GM12878 (cell line): ENCODE measurements at regions not wholly inside any gene's neighbourhood (a gene's known extent, or its start where the extent isn't known, plus 50 kb on each side); places are given as distances from the start of the nearest gene placed in this dataset.

Experiments used
- ATAC-seq: fragments of 200-7000 bp; cut with Tn5 transposase; 3 replicates; pipeline ENCODE4 v1.9.1; 2020; ENCODE audit warnings: mild to moderate bottlenecking, moderate library complexity
- BruUV-seq: library from RNA; stranded (reverse); fragments of 400-500 nt; replicated peaks from 2 replicates; lab custom pipeline; 2021; lab: Mats Ljungman, UMichigan
- CTCF ChIA-PET: fragments of 300-600 bp; sonication (Branson Sonifier 250); formaldehyde crosslinking; extraction: SDS; loops from one replicate; lab custom pipeline; 2021; ENCODE audit warnings: inconsistent platforms; lab: Yijun Ruan, JAX
- POLR2A ChIA-PET: fragments of 350-600 bp; formaldehyde crosslinking; extraction: SDS; loops from one replicate; lab custom pipeline; 2021; ENCODE audit warnings: inconsistent platforms; lab: Charles Lee
- RAD21 ChIA-PET: fragments of 300-600 bp; sonication (Branson Sonifier 250); formaldehyde crosslinking; loops from one replicate; lab custom pipeline; 2023; ENCODE audit warnings: antibody characterized with exemption; ENCODE audit not compliant: unreplicated experiment; lab: Charles Lee
- SMC1A ChIA-PET: fragments of 300-600 bp; sonication (Branson Sonifier 250); formaldehyde crosslinking; loops from one replicate; lab custom pipeline; 2023; ENCODE audit not compliant: unreplicated experiment, uncharacterized antibody; lab: Charles Lee
- DNase-seq: peaks from one replicate; pipeline ENCODE4 v3.0.0-alpha.2; 2011; ENCODE audit warnings: low read depth, low spot score
- FAIRE-seq: peaks from 3 replicates; lab custom pipeline; 2011; peaks lifted over from hg19 to GRCh38; lab: Jason Lieb, UNC
- H2AFZ ChIP-seq: 2 replicates; pipeline ENCODE4 v1.6.0; 2011; ENCODE audit warnings: low read depth, low read length, control low read depth; ENCODE audit not compliant: control insufficient read depth
- H3K27ac ChIP-seq: 2 replicates; pipeline ENCODE4 v1.5.1; 2011; ENCODE audit warnings: control low read depth; ENCODE audit not compliant: control insufficient read depth, insufficient read depth
- H3K27me3 ChIP-seq, 2 experiments: replicated peaks in 1 of 2; 2 replicates each; pipeline versions ENCODE4 v1.6.0 to v1.6.1; 2011; ENCODE audit warnings: low read length in 1 of 2; ENCODE audit not compliant: control insufficient read depth in 2 of 2, insufficient read depth in 2 of 2
- H3K36me3 ChIP-seq, 2 experiments: 2 replicates each; pipeline ENCODE4 v1.5.1; 2011; ENCODE audit warnings: low read length in 1 of 2; ENCODE audit not compliant: control insufficient read depth in 2 of 2, insufficient read depth in 2 of 2
- H3K4me1 ChIP-seq: 2 replicates; pipeline ENCODE4 v1.6.1; 2011; ENCODE audit warnings: mild to moderate bottlenecking, low read length, moderate library complexity, mixed read lengths; ENCODE audit not compliant: control insufficient read depth, insufficient read depth
- H3K4me2 ChIP-seq: 2 replicates; pipeline ENCODE4 v1.6.0; 2011; ENCODE audit warnings: control low read depth; ENCODE audit not compliant: control insufficient read depth, insufficient read depth
- H3K4me3 ChIP-seq: fragments of 200-600 bp; sonication (generic); 2 replicates; pipeline ENCODE4 v1.5.1; 2016
- H3K79me2 ChIP-seq: 2 replicates; pipeline ENCODE4 v1.6.0; 2011; ENCODE audit warnings: low read length; ENCODE audit not compliant: control insufficient read depth, insufficient read depth
- H3K9ac ChIP-seq: 2 replicates; pipeline ENCODE4 v1.8.0; 2011; ENCODE audit warnings: low read length, control low read depth, mixed read lengths; ENCODE audit not compliant: control insufficient read depth, insufficient read depth
- H3K9me3 ChIP-seq: replicated peaks from 3 replicates; pipeline ENCODE4 v1.5.1; 2011; ENCODE audit warnings: mild to moderate bottlenecking, low read length; ENCODE audit not compliant: control insufficient read depth, insufficient read depth
- H4K20me1 ChIP-seq: 2 replicates; pipeline ENCODE4 v1.6.0; 2011; ENCODE audit not compliant: control insufficient read depth, insufficient read depth
- BMI1 ChIP-seq: fragments of 450-650 bp; IDR thresholded peaks from 2 replicates; pipeline ENCODE4 v1.6.1; 2016; ENCODE audit warnings: mild to moderate bottlenecking, moderate library complexity, borderline replicate concordance
- CREB1 ChIP-seq: IDR thresholded peaks from 2 replicates; pipeline ENCODE4 v1.6.1; 2012; ENCODE audit warnings: low read depth, mild to moderate bottlenecking, inconsistent platforms
- CREM ChIP-seq: IDR thresholded peaks from 2 replicates; pipeline ENCODE4 v1.6.1; 2014; ENCODE audit warnings: antibody characterized with exemption, low read depth
- HDGF ChIP-seq: fragments of 450-650 bp; IDR thresholded peaks from 2 replicates; pipeline ENCODE4 v1.6.1; 2016; ENCODE audit warnings: antibody characterized with exemption
- IKZF2 ChIP-seq, 2 experiments: fragments of 450-650 bp; IDR thresholded peaks; 2 replicates each; pipeline ENCODE4 v1.6.1; 2017; ENCODE audit warnings: mild to moderate bottlenecking in 2 of 2, moderate library complexity in 2 of 2
- MXI1 ChIP-seq: fragments of 150-350 bp; IDR thresholded peaks from 2 replicates; pipeline ENCODE4 v1.6.1; 2011; ENCODE audit warnings: low read depth, mild to moderate bottlenecking, inconsistent platforms, low read length, improper control_type of control experiment
- TAF1 ChIP-seq: IDR thresholded peaks from 2 replicates; pipeline ENCODE4 v1.6.1; 2011; ENCODE audit warnings: mild to moderate bottlenecking, low read depth, low read length, borderline replicate concordance
- TBL1XR1 ChIP-seq: IDR thresholded peaks from 2 replicates; pipeline ENCODE4 v1.6.1; 2012; ENCODE audit warnings: low read depth, low read length, improper control_type of control experiment
- WGBS: methylation state at CpG from one replicate; pipeline ENCODE4 v1.1.6; 2016; ENCODE audit warnings: low lambda C conversion rate; ENCODE audit not compliant: insufficient replicate concordance, insufficient coverage; ENCODE audit errors: missing lambda C conversion rate; 5-methylcytosine and 5-hydroxymethylcytosine counted together
- in situ Hi-C: fragments of 300-500 bp; cut with MboI; formaldehyde crosslinking; loops from 9 replicates; pipeline ENCODE4 v1.14.3; 2018; ENCODE audit warnings: mixed read lengths
- intact Hi-C: fragments of 100-400 bp; cut with micrococcal nuclease; formaldehyde crosslinking; loops from one replicate; pipeline ENCODE4 v1.14.2; 2022; ENCODE audit not compliant: unreplicated experiment
- TF ChIP-seq, protein P1 (sequence below): fragments of 150-350 bp; IDR thresholded peaks from 2 replicates; pipeline ENCODE4 v1.6.1; 2014; ENCODE audit warnings: mild to moderate bottlenecking, low read depth, low read length
- TF ChIP-seq, protein P2 (sequence below): IDR thresholded peaks from 2 replicates; pipeline ENCODE4 v1.6.1; 2011; ENCODE audit warnings: low read depth, mild to moderate bottlenecking, low read length, moderate library complexity, borderline replicate concordance; ENCODE audit errors: extremely low read depth
- TF ChIP-seq, protein P3 (sequence below): fragments of 450-650 bp; formaldehyde crosslinking; IDR thresholded peaks from 2 replicates; pipeline ENCODE4 v1.4.0; 2022; ENCODE audit warnings: mild to moderate bottlenecking, moderate library complexity

DNA sequence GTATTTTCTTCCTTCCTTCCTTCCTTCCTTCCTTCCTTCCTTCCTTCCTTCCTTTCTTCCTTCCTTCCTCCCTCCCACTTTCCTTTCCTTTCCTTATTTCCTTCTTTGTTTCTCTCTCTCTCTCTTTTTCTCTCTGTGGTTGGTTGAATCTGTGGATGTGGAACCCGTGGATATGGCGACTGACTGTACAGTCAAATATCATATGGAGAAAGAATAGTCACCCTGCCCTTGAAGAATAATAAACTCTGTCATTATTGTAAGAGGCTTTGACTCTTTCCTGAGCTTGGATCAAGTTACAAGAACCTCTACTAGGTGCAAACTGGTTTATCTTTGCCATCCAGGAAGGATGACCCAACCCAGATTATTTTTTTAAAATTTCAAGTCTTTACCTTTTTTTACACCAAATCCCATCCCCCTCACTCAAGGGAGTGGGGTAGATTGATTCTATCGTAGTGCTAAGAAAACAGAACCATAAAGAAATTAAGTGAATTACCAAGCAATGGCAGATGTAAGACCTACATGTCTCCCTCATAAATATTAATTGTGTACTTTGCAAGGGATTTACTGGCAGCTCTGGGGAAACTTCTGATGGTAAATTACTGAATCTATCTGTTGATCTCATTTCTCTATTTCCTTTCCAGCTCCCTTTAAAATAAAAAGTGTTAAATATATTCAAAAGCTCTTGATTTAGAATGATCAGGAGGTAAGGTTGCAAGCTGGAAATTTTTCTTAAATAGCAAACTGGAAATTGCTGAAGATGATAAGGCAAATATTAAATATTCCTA is 667.5 kb downstream of the UTRN start:
- Histone ChIP-seq H3K4me3 (no peak overlapping the region), H3K79me2 (no peaks in the 10 kb centered on the region), H3K4me2 (no peak overlapping the region), H3K36me3 (no peaks in the 10 kb centered on the region), H4K20me1 (no peaks in the 10 kb centered on the region), H3K27ac (no peak overlapping the region), H3K27me3 (no peaks in the 10 kb centered on the region), H3K9me3 (no peaks in the 10 kb centered on the region), H3K9ac (no peak overlapping the region), H3K4me1 (no peaks in the 10 kb centered on the region), H2AFZ (no peak overlapping the region)
- BruUV-seq = no TSS peak
- POLR2A ChIA-PET = interaction anchor here (0.7 kb wide), 1 partner anchor 1627 kb away, joined by 3 read pairs; no protein-coding TSS in a partner anchor
- in situ Hi-C loops (no loop called here), intact Hi-C loops (no loop called here)
- CTCF ChIA-PET = no interaction called here
- SMC1A ChIA-PET = no interaction called here
- 42% methylated on average over 3 of the region's 3 CpGs for WGBS
- FAIRE-seq (no peak), ATAC-seq (no peak), DNase-seq (no peak)
- TF ChIP-seq HDGF (no peak), TAF1 (no peak)
- TF ChIP-seq, protein P1, sequence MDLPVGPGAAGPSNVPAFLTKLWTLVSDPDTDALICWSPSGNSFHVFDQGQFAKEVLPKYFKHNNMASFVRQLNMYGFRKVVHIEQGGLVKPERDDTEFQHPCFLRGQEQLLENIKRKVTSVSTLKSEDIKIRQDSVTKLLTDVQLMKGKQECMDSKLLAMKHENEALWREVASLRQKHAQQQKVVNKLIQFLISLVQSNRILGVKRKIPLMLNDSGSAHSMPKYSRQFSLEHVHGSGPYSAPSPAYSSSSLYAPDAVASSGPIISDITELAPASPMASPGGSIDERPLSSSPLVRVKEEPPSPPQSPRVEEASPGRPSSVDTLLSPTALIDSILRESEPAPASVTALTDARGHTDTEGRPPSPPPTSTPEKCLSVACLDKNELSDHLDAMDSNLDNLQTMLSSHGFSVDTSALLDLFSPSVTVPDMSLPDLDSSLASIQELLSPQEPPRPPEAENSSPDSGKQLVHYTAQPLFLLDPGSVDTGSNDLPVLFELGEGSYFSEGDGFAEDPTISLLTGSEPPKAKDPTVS = no peak
- RAD21 ChIA-PET = no interaction called here

- no peaks in the 10 kb centered on the region for H3K79me2 ChIP-seq
- FAIRE-seq (no peak), ATAC-seq (no peak), DNase-seq (no peak)
- intact Hi-C loops = no loop called here
- no TSS peak for BruUV-seq
- no peaks in the 10 kb centered on the region for H4K20me1 ChIP-seq
- in situ Hi-C loops = no loop called here
- H3K4me1 ChIP-seq = no peaks in the 10 kb centered on the region
- no peak overlapping the region for H3K9ac ChIP-seq
- no peak overlapping the region for H3K27ac ChIP-seq
- H3K4me2 ChIP-seq = no peak overlapping the region
- ChIA-PET SMC1A (no interaction called here), POLR2A (no interaction called here), CTCF (no interaction called here), RAD21 (no interaction called here)
- WGBS = 18% methylated on average over 5 of the region's 5 CpGs
- no peak overlapping the region for H2AFZ ChIP-seq
- H3K27me3 ChIP-seq = no peaks in the 10 kb centered on the region
- H3K36me3 ChIP-seq = no peaks in the 10 kb centered on the region
- H3K4me3 ChIP-seq = no peak overlapping the region
- H3K9me3 ChIP-seq = no peaks in the 10 kb centered on the region
- TF ChIP-seq CREM = no peak
- TF ChIP-seq, protein P2, sequence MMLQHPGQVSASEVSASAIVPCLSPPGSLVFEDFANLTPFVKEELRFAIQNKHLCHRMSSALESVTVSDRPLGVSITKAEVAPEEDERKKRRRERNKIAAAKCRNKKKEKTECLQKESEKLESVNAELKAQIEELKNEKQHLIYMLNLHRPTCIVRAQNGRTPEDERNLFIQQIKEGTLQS = no peak
- no peak for TF ChIP-seq IKZF2 (IDR thresholded peaks at IDR 0.05)
- TF ChIP-seq TBL1XR1 = no peak
- TF ChIP-seq, protein P3, sequence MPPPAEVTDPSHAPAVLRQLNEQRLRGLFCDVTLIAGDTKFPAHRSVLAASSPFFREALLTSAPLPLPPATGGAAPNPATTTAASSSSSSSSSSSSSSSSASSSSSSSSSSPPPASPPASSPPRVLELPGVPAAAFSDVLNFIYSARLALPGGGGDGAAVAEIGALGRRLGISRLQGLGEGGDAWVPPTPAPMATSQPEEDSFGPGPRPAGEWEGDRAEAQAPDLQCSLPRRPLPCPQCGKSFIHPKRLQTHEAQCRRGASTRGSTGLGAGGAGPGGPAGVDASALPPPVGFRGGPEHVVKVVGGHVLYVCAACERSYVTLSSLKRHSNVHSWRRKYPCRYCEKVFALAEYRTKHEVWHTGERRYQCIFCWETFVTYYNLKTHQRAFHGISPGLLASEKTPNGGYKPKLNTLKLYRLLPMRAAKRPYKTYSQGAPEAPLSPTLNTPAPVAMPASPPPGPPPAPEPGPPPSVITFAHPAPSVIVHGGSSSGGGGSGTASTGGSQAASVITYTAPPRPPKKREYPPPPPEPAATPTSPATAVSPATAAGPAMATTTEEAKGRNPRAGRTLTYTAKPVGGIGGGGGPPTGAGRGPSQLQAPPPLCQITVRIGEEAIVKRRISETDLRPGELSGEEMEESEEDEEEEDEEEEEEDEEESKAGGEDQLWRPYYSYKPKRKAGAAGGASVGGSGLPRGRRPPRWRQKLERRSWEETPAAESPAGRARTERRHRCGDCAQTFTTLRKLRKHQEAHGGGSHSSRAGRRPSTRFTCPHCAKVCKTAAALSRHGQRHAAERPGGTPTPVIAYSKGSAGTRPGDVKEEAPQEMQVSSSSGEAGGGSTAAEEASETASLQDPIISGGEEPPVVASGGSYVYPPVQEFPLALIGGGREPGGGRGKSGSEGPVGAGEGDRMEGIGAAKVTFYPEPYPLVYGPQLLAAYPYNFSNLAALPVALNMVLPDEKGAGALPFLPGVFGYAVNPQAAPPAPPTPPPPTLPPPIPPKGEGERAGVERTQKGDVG (CRISPR knock-in tag) = no peak
- no peak for TF ChIP-seq BMI1
- no peak for TF ChIP-seq MXI1
- TF ChIP-seq CREB1 = no peak
These were observed 668.6 kb downstream of the UTRN start for GRCh38 chr6:144953552-144954240.
